ENCODE measurements at regions not wholly inside any gene's neighbourhood (a gene's known extent, or its start where the extent isn't known, plus 50 kb on each side); places are given as distances from the start of the nearest gene placed in this dataset.

- no peak for DNase-seq
- TF ChIP-seq CTCF (IDR thresholded peaks at IDR 0.05; ENCODE audit: partially characterized antibody, unreplicated experiment), result no peak
- peaks cover 5% of the 10 kb centered on the region for H3K4me1 Mint-ChIP-seq (ENCODE audit: low read depth, unreplicated experiment)
- H3K27me3 Mint-ChIP-seq (ENCODE audit: unreplicated experiment), result peaks cover 3% of the 10 kb centered on the region
- H3K9me3 Mint-ChIP-seq (ENCODE audit: unreplicated experiment), result peaks cover 4% of the 10 kb centered on the region
- no peak overlapping the region for H3K27ac Mint-ChIP-seq (ENCODE audit: unreplicated experiment)
- H3K4me3 Mint-ChIP-seq (ENCODE audit: unreplicated experiment), result no peak overlapping the region
- no peaks in the 10 kb centered on the region for H3K36me3 Mint-ChIP-seq (ENCODE audit: unreplicated experiment)
Measured at GRCh38 chr12:39064708-39065107, 159.3 kb upstream of the CPNE8 start.

GRCh38 chr12:39062266-39062996 lies 157.0 kb upstream of the CPNE8 start:
- TF ChIP-seq CTCF (IDR thresholded peaks at IDR 0.05; ENCODE audit: partially characterized antibody, unreplicated experiment), result no peak
- Mint-ChIP-seq H3K4me3 (ENCODE audit: unreplicated experiment) (no peak overlapping the region), H3K27ac (ENCODE audit: unreplicated experiment) (peak overlapping the region; percentile 72), H3K4me1 (ENCODE audit: low read depth, unreplicated experiment) (peaks cover 5% of the 10 kb centered on the region), H3K9me3 (ENCODE audit: unreplicated experiment) (peaks cover 4% of the 10 kb centered on the region), H3K36me3 (ENCODE audit: unreplicated experiment) (no peaks in the 10 kb centered on the region), H3K27me3 (ENCODE audit: unreplicated experiment) (peaks cover 4% of the 10 kb centered on the region)
- no peak for DNase-seq

GRCh38 chr12:39061576-39061975 lies 156.2 kb upstream of the CPNE8 start:
- TF ChIP-seq CTCF (IDR thresholded peaks at IDR 0.05; ENCODE audit: partially characterized antibody, unreplicated experiment), result no peak
- Mint-ChIP-seq H3K4me3 (ENCODE audit: unreplicated experiment) (no peak overlapping the region), H3K27ac (ENCODE audit: unreplicated experiment) (no peak overlapping the region), H3K4me1 (ENCODE audit: low read depth, unreplicated experiment) (peaks cover 5% of the 10 kb centered on the region), H3K36me3 (ENCODE audit: unreplicated experiment) (no peaks in the 10 kb centered on the region), H3K27me3 (ENCODE audit: unreplicated experiment) (peaks cover 4% of the 10 kb centered on the region), H3K9me3 (ENCODE audit: unreplicated experiment) (peaks cover 4% of the 10 kb centered on the region)
- DNase-seq, result no peak

GRCh38 chr12:39048395-39048794 lies 143.0 kb upstream of the CPNE8 start:
- Mint-ChIP-seq H3K36me3 (ENCODE audit: unreplicated experiment) (no peaks in the 10 kb centered on the region), H3K27me3 (ENCODE audit: unreplicated experiment) (no peaks in the 10 kb centered on the region), H3K9me3 (ENCODE audit: unreplicated experiment) (no peaks in the 10 kb centered on the region), H3K4me3 (ENCODE audit: unreplicated experiment) (no peak overlapping the region), H3K27ac (ENCODE audit: unreplicated experiment) (no peak overlapping the region), H3K4me1 (ENCODE audit: low read depth, unreplicated experiment) (peaks cover 2% of the 10 kb centered on the region)
- DNase-seq, result no peak
- TF ChIP-seq CTCF (IDR thresholded peaks at IDR 0.05; ENCODE audit: partially characterized antibody, unreplicated experiment), result no peak

GRCh38 chr12:39047539-39048262 lies 142.3 kb upstream of the CPNE8 start:
- Mint-ChIP-seq H3K4me3 (ENCODE audit: unreplicated experiment) (no peak overlapping the region), H3K4me1 (ENCODE audit: low read depth, unreplicated experiment) (peaks cover 5% of the 10 kb centered on the region), H3K9me3 (ENCODE audit: unreplicated experiment) (no peaks in the 10 kb centered on the region), H3K27me3 (ENCODE audit: unreplicated experiment) (no peaks in the 10 kb centered on the region), H3K36me3 (ENCODE audit: unreplicated experiment) (no peaks in the 10 kb centered on the region), H3K27ac (ENCODE audit: unreplicated experiment) (no peak overlapping the region)
- DNase-seq, result no peak
- TF ChIP-seq CTCF (IDR thresholded peaks at IDR 0.05; ENCODE audit: partially characterized antibody, unreplicated experiment), result no peak

Data from glutamatergic neuron (in vitro differentiated cells).